Islet precursor cell (in vitro differentiated cells): ENCODE measurements at regions not wholly inside any gene's neighbourhood (a gene's known extent, or its start where the extent isn't known, plus 50 kb on each side); places are given as distances from the start of the nearest gene placed in this dataset.

Source experiments
- DNase-seq: peaks from one replicate; pipeline ENCODE4 v3.0.0-alpha.2; 2018

DNA sequence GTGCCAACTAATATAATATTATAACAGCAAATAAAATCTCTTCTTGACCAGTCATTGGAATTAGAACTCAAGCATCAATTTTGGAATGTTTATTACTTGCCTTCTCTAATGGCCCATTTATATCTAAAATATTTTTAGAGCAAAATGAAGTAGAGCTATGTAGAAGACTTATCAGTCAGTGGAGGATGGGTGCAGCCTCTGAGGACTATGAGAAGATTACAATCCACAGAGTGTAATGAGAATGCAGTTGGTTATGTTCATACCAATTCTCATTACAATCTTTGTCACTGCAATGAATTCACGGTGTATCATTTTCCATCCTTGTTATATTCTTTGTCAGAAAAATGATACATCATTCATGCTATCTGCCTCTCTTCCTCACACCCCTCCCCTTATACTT, 878.1 kb downstream of the CENPC start:
- DNase-seq, result no peak

- DNase-seq, result no peak
Measured at GRCh38 chr4:66662620-66663019, 882.7 kb downstream of the CENPC start.

DNA sequence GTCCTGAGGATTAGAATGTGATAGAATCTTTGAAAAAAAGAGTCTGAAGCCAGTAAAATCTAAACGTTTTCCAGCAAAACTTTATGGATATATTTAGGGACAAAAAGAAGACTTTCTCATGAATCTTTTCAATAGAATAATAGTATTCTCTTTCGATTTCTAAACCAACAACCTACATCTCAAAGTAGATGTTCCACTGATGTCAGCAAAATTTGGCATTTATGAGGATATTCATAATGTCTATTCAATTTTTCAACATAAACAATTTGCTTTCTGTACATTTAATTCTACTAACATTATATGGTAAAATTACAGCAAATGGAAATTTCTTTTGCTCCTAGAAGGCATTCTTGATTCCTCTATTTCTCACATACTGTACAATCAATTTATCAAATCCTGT, 886.5 kb downstream of the CENPC start:
- no peak for DNase-seq

DNA sequence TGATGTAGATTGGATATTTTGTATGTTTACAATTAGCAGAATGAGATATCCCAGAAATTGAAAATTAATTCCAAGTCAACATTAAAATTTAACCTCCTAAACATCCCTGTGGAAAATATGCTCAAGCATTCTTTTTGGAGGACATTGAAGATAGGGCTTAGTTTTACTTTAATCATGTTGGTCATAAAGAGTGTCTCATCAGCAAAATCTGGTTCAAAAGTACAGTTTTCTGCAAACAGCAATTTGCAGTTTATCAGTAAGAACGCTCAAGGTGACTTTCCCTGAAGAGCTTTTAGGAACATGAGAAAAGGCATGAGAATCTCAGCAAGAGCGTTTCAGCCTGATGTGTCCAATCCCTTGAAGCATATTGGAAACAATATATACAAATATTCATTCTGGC, 889.8 kb downstream of the CENPC start:
- DNase-seq, result no peak

DNA sequence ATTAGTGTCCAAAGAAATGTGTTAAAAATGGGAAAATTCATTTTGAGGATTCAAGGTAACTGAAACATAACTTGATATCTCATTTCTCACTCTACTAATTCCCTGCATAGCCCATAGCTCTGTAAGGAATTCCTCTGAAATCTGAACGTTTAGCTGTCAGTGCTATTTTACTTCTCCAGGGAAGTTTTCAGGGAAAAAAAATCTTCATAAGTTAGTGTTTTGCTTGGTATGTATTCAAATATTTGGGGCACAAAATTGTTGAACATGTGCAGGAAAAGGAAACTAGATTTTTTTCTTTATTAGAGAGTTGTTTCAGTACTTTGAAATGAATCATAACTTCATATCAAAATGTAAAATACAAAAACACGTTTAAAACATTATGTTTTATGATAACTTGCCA, 891.4 kb downstream of the CENPC start:
- no peak for DNase-seq

DNA sequence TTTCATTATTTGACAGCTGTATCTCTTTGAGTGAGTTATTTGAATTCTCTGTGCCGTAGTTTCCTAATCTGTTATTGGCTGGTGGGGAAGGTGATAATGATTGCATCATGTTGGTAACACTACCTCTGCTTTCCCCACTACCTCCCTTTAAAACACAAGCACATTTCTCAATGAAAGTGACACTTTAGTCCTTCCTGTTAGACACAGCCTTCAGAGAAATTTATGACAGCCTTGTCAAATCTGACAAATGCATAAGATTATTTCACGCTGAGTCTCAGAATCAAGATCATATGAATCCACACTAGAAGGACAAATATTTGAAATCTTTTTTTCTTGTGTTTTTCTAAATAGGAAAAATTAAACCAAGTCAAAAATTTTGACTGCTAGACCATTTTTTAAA, 896.1 kb downstream of the CENPC start:
- no peak for DNase-seq

DNA sequence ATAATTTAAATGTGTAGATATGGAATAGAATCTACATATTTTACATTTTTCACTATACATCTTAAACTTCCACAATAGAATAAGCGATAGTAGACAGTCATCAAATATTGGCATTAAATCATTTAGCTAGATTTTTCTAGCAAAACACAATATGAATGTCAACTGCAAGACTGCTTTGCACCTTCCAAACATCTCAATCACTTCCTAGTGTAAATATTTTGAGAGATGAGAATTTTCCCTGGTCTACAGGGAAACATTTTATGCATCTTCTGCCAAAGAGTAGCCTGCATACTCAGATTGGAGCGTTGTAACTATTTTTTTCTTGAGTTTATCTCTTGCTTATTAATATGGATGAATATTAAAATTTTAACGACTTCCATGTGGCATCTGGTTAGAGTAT, 897.4 kb downstream of the CENPC start:
- DNase-seq, result no peak

- DNase-seq, result no peak
Measured at GRCh38 chr4:66647476-66647875, 897.8 kb downstream of the CENPC start.

- DNase-seq, result no peak
Measured at GRCh38 chr4:66640233-66640990, 904.9 kb downstream of the CENPC start.

DNA sequence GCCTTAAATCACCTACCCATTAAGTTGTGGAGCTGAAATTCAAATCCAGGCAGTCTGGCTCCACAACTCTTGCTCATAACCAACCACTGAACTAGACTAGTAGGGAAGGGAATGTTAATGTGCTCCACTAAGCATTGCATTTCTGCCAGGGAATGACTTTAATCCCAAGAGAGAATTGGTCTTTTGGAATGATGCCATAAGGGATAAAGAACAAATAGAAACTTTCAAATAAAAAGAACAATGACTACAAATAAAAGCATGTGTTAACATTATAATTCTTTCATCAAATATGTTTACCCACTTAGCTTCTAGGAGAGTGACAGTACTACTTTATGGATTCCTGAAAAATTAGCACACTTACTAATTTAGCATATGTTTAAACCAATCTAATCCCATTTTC, 905.9 kb downstream of the CENPC start:
- no peak for DNase-seq

DNA sequence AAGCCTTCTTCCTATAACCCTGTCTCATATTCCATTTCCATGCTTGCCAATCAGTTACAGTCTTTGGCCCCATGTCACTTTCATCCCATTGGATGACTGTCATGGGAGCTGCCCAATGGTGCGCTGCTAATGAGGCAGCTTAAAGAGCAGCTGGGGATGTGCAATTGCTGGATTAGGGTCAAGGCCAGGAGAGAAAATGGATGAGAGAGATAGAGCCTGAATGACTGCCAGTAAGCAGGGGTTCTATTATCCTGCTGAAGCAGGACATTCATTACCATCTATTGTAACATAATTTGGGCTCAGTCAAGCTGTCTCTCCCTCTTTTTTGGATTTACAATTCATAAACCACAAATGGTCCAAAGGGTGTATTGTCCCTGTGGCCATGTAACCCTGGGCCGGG, 909.0 kb downstream of the CENPC start:
- no peak for DNase-seq

GRCh38 chr4:66633477-66633876, 911.8 kb downstream of the CENPC start:
- DNase-seq, result no peak

DNA sequence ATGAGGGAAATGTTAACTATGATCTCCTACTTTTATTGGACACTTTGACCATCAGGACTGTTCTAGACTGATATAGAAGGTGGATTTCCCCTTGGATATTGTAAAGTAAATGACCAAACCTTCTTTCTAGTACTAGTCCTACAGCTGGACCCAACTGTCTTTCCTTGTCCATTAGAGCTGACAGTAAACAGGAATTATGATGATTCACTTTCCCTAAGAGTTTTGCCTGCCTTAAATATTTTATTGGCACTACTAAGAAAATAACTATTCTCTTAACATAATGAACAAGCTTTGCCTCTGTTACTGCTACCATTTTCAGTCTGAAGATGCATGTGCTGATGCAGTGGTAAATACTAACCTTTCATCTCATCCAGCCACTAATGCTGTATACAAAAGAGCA, 915.4 kb downstream of the CENPC start:
- DNase-seq, result no peak

- DNase-seq, result no peak
Measured at GRCh38 chr4:66628146-66628545, 917.2 kb downstream of the CENPC start.

GRCh38 chr4:66625480-66625879, 919.8 kb downstream of the CENPC start:
- DNase-seq, result no peak

DNA sequence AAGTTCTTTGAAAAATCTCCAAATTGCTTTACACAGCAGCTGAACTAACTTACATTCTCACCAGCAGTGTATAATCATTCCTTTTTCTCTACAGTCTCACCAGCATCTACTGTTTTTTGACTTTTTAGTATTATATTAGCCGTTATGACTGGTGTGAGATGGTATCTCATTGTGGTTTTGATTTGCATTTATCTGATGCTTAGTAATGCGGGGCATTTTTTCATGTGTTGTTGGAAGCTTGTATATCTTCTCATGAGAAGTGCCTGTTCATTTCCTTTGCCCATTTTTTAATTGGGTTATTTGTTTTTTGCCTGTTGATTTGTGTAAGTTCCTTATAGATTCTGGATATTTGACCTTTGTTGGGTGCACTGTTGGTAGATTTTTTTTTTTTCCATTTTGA, 931.7 kb downstream of the CENPC start:
- no peak for DNase-seq

GRCh38 chr4:66609014-66609413, 936.3 kb downstream of the CENPC start:
- DNase-seq, result no peak

- no peak for DNase-seq
Measured at GRCh38 chr4:66606908-66607307, 936.6 kb upstream of the EPHA5 start.

DNA sequence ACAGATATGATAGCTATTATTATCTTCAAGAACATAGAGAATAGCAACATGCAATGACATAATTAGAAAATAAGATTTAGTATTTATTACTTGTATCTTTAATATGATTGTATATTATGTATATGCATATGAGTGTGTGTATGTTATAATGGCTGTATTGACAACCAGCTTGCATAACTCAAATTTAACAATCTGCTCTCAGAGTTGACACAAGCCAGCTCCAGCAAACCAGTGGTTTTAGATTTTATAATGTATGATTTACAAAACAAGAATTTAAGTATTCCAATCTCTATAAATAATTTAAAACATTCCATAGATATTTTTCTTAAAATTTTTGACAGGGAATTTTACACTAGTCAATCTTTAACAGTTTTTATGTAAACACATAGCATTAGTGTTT, 935.9 kb upstream of the EPHA5 start:
- no peak for DNase-seq

DNA sequence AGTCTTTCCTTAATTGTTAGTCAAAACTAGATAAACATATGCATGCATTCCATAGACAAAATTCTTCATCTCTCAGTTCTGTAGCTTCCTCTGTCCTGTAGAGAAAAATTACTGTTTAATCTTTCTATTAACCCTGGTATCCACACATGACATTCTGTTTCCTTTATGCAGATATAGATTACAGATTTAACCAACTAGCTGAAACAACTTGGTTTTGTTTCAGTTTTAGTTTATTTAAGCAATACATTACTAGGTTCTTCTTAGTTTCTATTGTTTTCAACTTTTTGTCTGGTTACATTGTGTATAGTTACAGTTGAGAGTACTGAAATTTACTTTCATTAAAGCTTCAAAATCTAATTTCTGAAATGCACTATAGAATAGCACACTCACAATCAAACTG, 933.9 kb upstream of the EPHA5 start:
- DNase-seq, result no peak

DNA sequence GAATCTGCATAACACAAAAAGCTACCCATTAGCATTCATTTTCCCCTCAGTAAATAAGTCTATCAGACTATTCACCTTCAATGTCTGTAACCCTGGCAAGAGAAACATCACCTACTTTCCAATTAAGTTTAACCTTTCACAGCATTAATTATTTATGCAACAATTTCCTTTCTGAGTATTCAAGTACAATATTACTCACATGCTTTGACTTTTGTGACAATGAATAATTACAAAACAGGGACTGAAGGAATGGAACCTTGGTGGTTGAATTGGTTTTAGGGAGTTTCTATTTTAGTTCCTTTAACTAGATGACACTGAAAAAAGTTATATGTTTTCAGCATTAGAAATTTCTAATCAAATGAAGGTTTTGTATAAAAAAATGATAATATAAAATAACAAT, 932.3 kb upstream of the EPHA5 start:
- DNase-seq, result no peak

DNA sequence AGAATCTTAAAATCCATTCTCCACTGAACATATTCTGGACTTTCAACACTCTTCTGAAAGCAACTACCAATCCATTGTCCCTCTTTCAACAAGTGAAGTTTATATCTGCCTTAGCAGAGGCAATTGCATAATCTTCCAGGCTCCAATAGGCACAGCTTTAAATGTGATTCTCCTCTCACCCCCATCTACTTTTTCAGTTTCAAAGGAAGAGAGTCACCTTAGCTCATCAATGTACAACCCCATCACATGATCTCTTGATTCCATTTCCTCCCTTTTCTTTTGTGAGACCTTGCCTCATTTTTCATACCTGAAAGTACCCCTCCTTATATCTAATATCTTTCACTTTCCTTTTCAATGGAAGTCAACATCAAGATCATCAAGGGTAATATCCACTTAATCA, 921.7 kb upstream of the EPHA5 start:
- no peak for DNase-seq

DNA sequence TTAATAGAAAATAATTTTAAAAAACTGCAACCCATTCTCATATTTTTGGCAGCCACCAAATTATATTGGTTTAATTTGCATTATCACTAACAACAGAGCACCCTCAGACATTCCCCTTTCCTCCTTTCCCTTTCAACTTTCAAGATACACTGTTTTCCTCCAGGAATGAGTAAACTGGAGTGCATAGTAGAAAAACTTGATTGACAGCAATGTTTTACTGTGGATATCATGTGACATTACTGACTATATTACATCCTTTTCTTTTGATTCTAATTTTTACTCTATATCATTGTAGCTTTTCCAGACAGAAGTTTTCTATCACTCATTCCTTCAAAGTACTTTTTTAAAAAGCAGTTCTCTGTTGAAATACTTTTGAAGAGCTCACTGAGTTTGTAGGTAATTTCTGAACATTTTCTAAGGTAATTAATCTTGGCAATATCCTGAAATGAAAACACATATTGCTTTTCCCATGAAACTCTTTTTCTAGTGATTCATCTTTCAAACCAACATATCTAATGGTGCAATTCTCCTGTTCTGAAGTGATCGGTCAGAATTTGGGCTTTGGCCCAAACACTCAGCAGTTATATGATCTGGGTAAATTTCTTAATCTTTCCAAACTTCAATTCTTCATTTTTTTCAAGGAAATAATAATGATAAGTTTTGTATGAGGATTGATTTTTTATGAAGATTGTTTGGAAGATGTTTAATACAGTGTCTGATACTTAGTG, 920.4 kb upstream of the EPHA5 start:
- no peak for DNase-seq

DNA sequence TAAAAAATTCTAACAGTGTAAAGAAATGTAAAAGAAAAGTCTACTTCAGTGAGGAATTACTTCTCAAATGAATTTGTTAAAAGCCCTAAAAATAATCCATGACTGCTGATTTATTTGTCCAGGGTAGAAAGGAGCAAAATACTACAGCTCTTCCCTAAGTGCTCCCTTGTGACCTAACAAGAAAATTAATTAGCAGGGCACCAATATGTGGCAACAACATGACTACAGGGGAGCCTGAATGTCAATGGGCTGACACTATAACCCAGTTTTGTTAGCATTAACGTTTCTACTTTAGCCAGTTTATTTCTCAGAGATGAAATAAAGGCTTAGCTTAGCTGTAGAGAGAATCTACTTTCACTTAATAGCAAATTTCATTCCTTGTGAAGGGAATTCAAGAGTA, 918.9 kb upstream of the EPHA5 start:
- DNase-seq, result no peak

DNA sequence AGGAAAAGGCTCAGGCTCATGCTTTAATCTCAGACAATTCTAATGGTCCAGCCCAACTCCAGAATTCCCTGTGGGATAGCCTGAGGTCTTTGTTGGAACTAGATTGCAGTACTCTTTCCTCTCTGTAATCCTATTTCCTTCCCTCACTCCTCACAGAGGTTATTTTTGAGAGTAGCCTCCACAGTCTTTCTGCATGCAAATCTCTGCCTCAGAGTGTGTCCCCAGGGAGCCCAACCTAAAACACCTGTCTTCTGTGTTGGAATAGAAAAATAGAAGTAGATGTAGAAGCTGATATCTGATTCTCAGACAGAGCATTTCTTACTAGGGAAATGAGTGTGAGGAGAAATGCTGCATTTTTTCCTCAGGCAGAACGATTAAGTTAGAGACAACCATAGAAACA, 915.5 kb upstream of the EPHA5 start:
- no peak for DNase-seq
